Spinal cord (tissue), 9 donors: ENCODE measurements at regions not wholly inside any gene's neighbourhood (a gene's known extent, or its start where the extent isn't known, plus 50 kb on each side); places are given as distances from the start of the nearest gene placed in this dataset.

Experiments used
- DNase-seq, 6 donors: peaks; one replicate each; pipeline versions ENCODE4 v3.0.0 to v3.0.0-alpha.2; 2013 to 2015; ENCODE audit warnings: low spot score in 6 of 6, low read depth in 4 of 6
- H3K27ac ChIP-seq: one replicate; pipeline ENCODE4 v1.5.1; 2013; ENCODE audit warnings: low read depth, low read length, control low read depth
- H3K27me3 ChIP-seq: one replicate; pipeline ENCODE4 v1.6.1; 2013; ENCODE audit warnings: low read length; ENCODE audit not compliant: control insufficient read depth, insufficient read depth
- H3K36me3 ChIP-seq: one replicate; pipeline ENCODE4 v1.6.1; 2013; ENCODE audit warnings: low read length; ENCODE audit not compliant: control insufficient read depth, insufficient read depth
- H3K4me1 ChIP-seq: one replicate; pipeline ENCODE4 v1.6.1; 2013; ENCODE audit warnings: low read length; ENCODE audit not compliant: control insufficient read depth, insufficient read depth
- H3K4me3 ChIP-seq: one replicate; pipeline ENCODE4 v1.5.1; 2013; ENCODE audit warnings: low read depth, low read length, control low read depth
- H3K9me3 ChIP-seq: one replicate; pipeline ENCODE4 v1.6.1; 2013; ENCODE audit warnings: low read length; ENCODE audit not compliant: control insufficient read depth, insufficient read depth
- WGBS: methylation state at CpG from one replicate; pipeline ENCODE4 v1.1.5; 2013; ENCODE audit warnings: missing lambda C conversion rate; ENCODE audit not compliant: insufficient coverage; 5-methylcytosine and 5-hydroxymethylcytosine counted together
- donor health status: healthy.

GRCh38 chr16:86211265-86211664 lies 299.1 kb upstream of the FOXF1 start:
- Histone ChIP-seq H3K27ac (no peak overlapping the region), H3K4me3 (no peak overlapping the region), H3K4me1 (no peaks in the 10 kb centered on the region), H3K36me3 (no peaks in the 10 kb centered on the region), H3K27me3 (no peaks in the 10 kb centered on the region), H3K9me3 (no peaks in the 10 kb centered on the region)
- DNase-seq: no peak
- WGBS: 84% methylated on average over 4 of the region's 5 CpGs

- no peaks in the 10 kb centered on the region for H3K36me3 ChIP-seq
- WGBS: 80% methylated on average over 4 of the region's 6 CpGs
- no peak overlapping the region for H3K4me3 ChIP-seq
- no peaks in the 10 kb centered on the region for H3K27me3 ChIP-seq
- DNase-seq: no peak
- no peak overlapping the region for H3K27ac ChIP-seq
- no peaks in the 10 kb centered on the region for H3K9me3 ChIP-seq
- H3K4me1 ChIP-seq: no peaks in the 10 kb centered on the region
Measured at GRCh38 chr16:86211800-86212199, 298.5 kb upstream of the FOXF1 start.

- Histone ChIP-seq H3K9me3 (no peaks in the 10 kb centered on the region), H3K27me3 (no peaks in the 10 kb centered on the region)
Measured at GRCh38 chr16:86212706-86213436, 297.5 kb upstream of the FOXF1 start.

GRCh38 chr16:86213437-86214205 lies 296.7 kb upstream of the FOXF1 start:
- Histone ChIP-seq H3K4me3 (no peak overlapping the region), H3K36me3 (no peaks in the 10 kb centered on the region), H3K27ac (no peak overlapping the region), H3K4me1 (peaks cover 3% of the 10 kb centered on the region), H3K27me3 (no peaks in the 10 kb centered on the region), H3K9me3 (no peaks in the 10 kb centered on the region)
- WGBS: 75% methylated on average over 11 of the region's 12 CpGs
- DNase-seq: no peak

More at GRCh38 chr16:86212706-86213436, 297.5 kb upstream of the FOXF1 start:
- Histone ChIP-seq H3K27ac (no peak overlapping the region), H3K4me3 (no peak overlapping the region), H3K36me3 (no peaks in the 10 kb centered on the region), H3K4me1 (peaks cover 3% of the 10 kb centered on the region)
- DNase-seq: no peak
- 85% methylated on average over 11 of the region's 11 CpGs for WGBS

- 79% methylated on average over 9 of the region's 14 CpGs for WGBS
- Histone ChIP-seq H3K4me1 (peaks cover 3% of the 10 kb centered on the region), H3K9me3 (no peaks in the 10 kb centered on the region), H3K36me3 (no peaks in the 10 kb centered on the region), H3K4me3 (no peak overlapping the region), H3K27me3 (no peaks in the 10 kb centered on the region), H3K27ac (no peak overlapping the region)
- DNase-seq: no peak
Measured at GRCh38 chr16:86214326-86215232, 295.7 kb upstream of the FOXF1 start.

GRCh38 chr16:86215233-86215978 lies 294.9 kb upstream of the FOXF1 start:
- Histone ChIP-seq H3K36me3 (no peaks in the 10 kb centered on the region), H3K4me1 (peaks cover 3% of the 10 kb centered on the region), H3K27ac (no peak overlapping the region), H3K9me3 (no peaks in the 10 kb centered on the region), H3K27me3 (no peaks in the 10 kb centered on the region), H3K4me3 (no peak overlapping the region)
- 82% methylated on average over 9 of the region's 13 CpGs for WGBS
- no peak for DNase-seq

- no peak for DNase-seq
- Histone ChIP-seq H3K9me3 (no peaks in the 10 kb centered on the region), H3K4me3 (no peak overlapping the region), H3K36me3 (no peaks in the 10 kb centered on the region), H3K27me3 (no peaks in the 10 kb centered on the region), H3K4me1 (peaks cover 3% of the 10 kb centered on the region), H3K27ac (no peak overlapping the region)
- 75% methylated on average over 9 of the region's 9 CpGs for WGBS
Measured at GRCh38 chr16:86215979-86216585, 294.2 kb upstream of the FOXF1 start.

- Histone ChIP-seq H3K27ac (no peak overlapping the region), H3K9me3 (no peaks in the 10 kb centered on the region), H3K27me3 (no peaks in the 10 kb centered on the region), H3K36me3 (no peaks in the 10 kb centered on the region), H3K4me1 (peaks cover 3% of the 10 kb centered on the region), H3K4me3 (no peak overlapping the region)
- DNase-seq: no peak
- WGBS: 95% methylated on average over 9 of the region's 9 CpGs
Measured at GRCh38 chr16:86216591-86216990, 293.7 kb upstream of the FOXF1 start.
